Neuronal stem cell (in vitro differentiated cells): ENCODE measurements at regions not wholly inside any gene's neighbourhood (a gene's known extent, or its start where the extent isn't known, plus 50 kb on each side); places are given as distances from the start of the nearest gene placed in this dataset.
"Not testable (repeated sequence)": the region's sequence is repeated elsewhere in the genome, so short reads cannot be mapped to it uniquely, and the experiment has no call there.

Experiments
- DNase-seq: peaks from one replicate; pipeline ENCODE4 v3.0.0-alpha.2; 2013; ENCODE audit warnings: low spot score
- H2AFZ ChIP-seq: one replicate; pipeline ENCODE4 v1.6.1; 2013; ENCODE audit warnings: mild to moderate bottlenecking, low read length, inconsistent platforms
- H2AK5ac ChIP-seq: 2 replicates; pipeline ENCODE4 v1.6.1; 2013; ENCODE audit warnings: low read depth, mild to moderate bottlenecking, inconsistent platforms, low read length, moderate library complexity, mixed read lengths
- H2BK120ac ChIP-seq: 2 replicates; pipeline ENCODE4 v1.6.1; 2013; ENCODE audit warnings: low read depth, mild to moderate bottlenecking, inconsistent platforms, low read length, moderate library complexity, mixed read lengths
- H2BK12ac ChIP-seq: one replicate; pipeline ENCODE4 v1.6.1; 2013; ENCODE audit warnings: low read length, inconsistent platforms
- H2BK15ac ChIP-seq: 2 replicates; pipeline ENCODE4 v1.6.1; 2013; ENCODE audit warnings: mild to moderate bottlenecking, low read length, inconsistent platforms, mixed read lengths
- H2BK5ac ChIP-seq: one replicate; pipeline ENCODE4 v1.6.1; 2013; ENCODE audit warnings: inconsistent platforms, mild to moderate bottlenecking, low read length, moderate library complexity
- H3K14ac ChIP-seq: one replicate; pipeline ENCODE4 v1.6.1; 2013; ENCODE audit warnings: low read length, inconsistent platforms
- H3K18ac ChIP-seq: 2 replicates; pipeline ENCODE4 v1.6.1; 2013; ENCODE audit warnings: low read length, inconsistent platforms
- H3K23ac ChIP-seq: 2 replicates; pipeline ENCODE4 v1.6.1; 2013; ENCODE audit warnings: low read depth, mild to moderate bottlenecking, mixed read lengths, low read length, inconsistent platforms; ENCODE audit not compliant: poor library complexity
- H3K27ac ChIP-seq: replicated peaks from 3 replicates; pipeline ENCODE4 v1.5.1; 2013; ENCODE audit warnings: low read length, inconsistent platforms
- H3K27me3 ChIP-seq, 3 experiments: 2 replicates each; pipeline ENCODE4 v1.6.1; 2013; ENCODE audit warnings: low read length in 3 of 3, mild to moderate bottlenecking in 2 of 3, inconsistent platforms in 1 of 3, low read depth in 1 of 3, mixed read lengths in 1 of 3, moderate library complexity in 1 of 3; ENCODE audit not compliant: control insufficient read depth in 3 of 3, insufficient read depth in 3 of 3
- H3K36me3 ChIP-seq, 2 donors: replicated peaks in 1 of 2; 2 replicates each; pipeline ENCODE4 v1.6.1; 2013; ENCODE audit warnings: low read length in 2 of 2; ENCODE audit not compliant: control insufficient read depth in 2 of 2, insufficient read depth in 2 of 2
- H3K4ac ChIP-seq: 2 replicates; pipeline ENCODE4 v1.6.1; 2013; ENCODE audit warnings: inconsistent platforms, mild to moderate bottlenecking, low read length, moderate library complexity
- H3K4me1 ChIP-seq, 2 donors: 1 replicate in 1 of 2; 2 replicates in 1 of 2; pipeline ENCODE4 v1.6.1; 2013; ENCODE audit warnings: low read length in 2 of 2, low read depth in 1 of 2; ENCODE audit not compliant: control insufficient read depth in 2 of 2, insufficient read depth in 1 of 2
- H3K4me2 ChIP-seq: one replicate; pipeline ENCODE4 v1.6.1; 2013; ENCODE audit warnings: mild to moderate bottlenecking, low read length, inconsistent platforms; ENCODE audit not compliant: insufficient read depth, poor library complexity, severe bottlenecking
- H3K4me3 ChIP-seq, 2 donors: 2 replicates each; pipeline ENCODE4 v1.5.1; 2013; ENCODE audit warnings: low read length in 2 of 2, mild to moderate bottlenecking in 2 of 2, inconsistent platforms in 1 of 2, moderate library complexity in 1 of 2
- H3K79me1 ChIP-seq: one replicate; pipeline ENCODE4 v1.6.1; 2013; ENCODE audit warnings: low read depth, mild to moderate bottlenecking, inconsistent platforms, low read length, moderate library complexity
- H3K9ac ChIP-seq: one replicate; pipeline ENCODE4 v1.6.1; 2013; ENCODE audit warnings: mild to moderate bottlenecking, low read depth, low read length, inconsistent platforms; ENCODE audit not compliant: poor library complexity
- H3K9me3 ChIP-seq, 2 donors: replicated peaks in 1 of 2; 2 replicates each; pipeline versions ENCODE3 to v1.6.1; 2013; ENCODE audit warnings: low read length in 2 of 2, mild to moderate bottlenecking in 2 of 2, inconsistent platforms in 1 of 2, low read depth in 1 of 2, mixed read lengths in 1 of 2, moderate library complexity in 1 of 2; ENCODE audit not compliant: control insufficient read depth in 2 of 2, insufficient read depth in 1 of 2
- H4K8ac ChIP-seq: one replicate; pipeline ENCODE4 v1.6.1; 2013; ENCODE audit warnings: low read depth, mild to moderate bottlenecking, inconsistent platforms, low read length, moderate library complexity
- H4K91ac ChIP-seq: one replicate; pipeline ENCODE4 v1.6.1; 2013; ENCODE audit warnings: low read length, low read depth, mild to moderate bottlenecking, inconsistent platforms; ENCODE audit not compliant: poor library complexity
- WGBS, 2 donors: extraction: QIAGEN DNeasy Blood & Tissue Kit; methylation state at CpG; one replicate each; pipeline ENCODE4 v1.1.7; 2013; ENCODE audit warnings: missing lambda C conversion rate in 2 of 2, mixed read lengths in 1 of 2; ENCODE audit not compliant: insufficient read length in 2 of 2, insufficient replicate concordance in 1 of 2; ENCODE audit errors: extremely low coverage in 2 of 2; 5-methylcytosine and 5-hydroxymethylcytosine counted together

- Histone ChIP-seq H3K9ac (no peak overlapping the region), H3K4me3 (no peak overlapping the region), H4K8ac (no peak overlapping the region), H2BK12ac (no peak overlapping the region), H2AFZ (no peak overlapping the region), H3K79me1 (no peaks in the 10 kb centered on the region), H3K9me3 (peaks cover 0 to under 1% of the 10 kb centered on the region in 2 donors), H3K4me1 (no peaks in the 10 kb centered on the region), H3K18ac (no peak overlapping the region), H2BK120ac (no peak overlapping the region), H2BK5ac (no peak overlapping the region), H3K36me3 (peaks cover 17% of the 10 kb centered on the region in 2 donors), H3K14ac (no peak overlapping the region), H2BK15ac (no peak overlapping the region), H3K4ac (no peak overlapping the region), H2AK5ac (no peak overlapping the region), H3K23ac (no peak overlapping the region), H4K91ac (no peak overlapping the region), H3K27ac (no peak overlapping the region), H3K27me3 (no peaks in the 10 kb centered on the region), H3K4me2 (no peak overlapping the region)
- no peak for DNase-seq
- no CpG with 5 or more reads among the region's 3 CpGs for WGBS, 2 donors
These were observed 59.2 kb upstream of the CD99 start for GRCh38 chrX:2631743-2632532.

- not testable (repeated sequence) for H3K9ac ChIP-seq, H3K14ac ChIP-seq, H3K18ac ChIP-seq, H2BK120ac ChIP-seq, H4K8ac ChIP-seq, H3K4me1 ChIP-seq, H3K23ac ChIP-seq, H4K91ac ChIP-seq, H2AFZ ChIP-seq, H3K79me1 ChIP-seq, H3K9me3 ChIP-seq, H2BK5ac ChIP-seq, H3K27me3 ChIP-seq, H2BK15ac ChIP-seq, H3K4ac ChIP-seq, DNase-seq, H3K4me3 ChIP-seq, H3K4me2 ChIP-seq, H3K27ac ChIP-seq, H2AK5ac ChIP-seq, H2BK12ac ChIP-seq
- peaks cover 22% of the 10 kb centered on the region in 2 donors for H3K36me3 ChIP-seq
- WGBS, 2 donors: no CpG with 5 or more reads among the region's 6 CpGs
These were observed 60.0 kb upstream of the CD99 start for GRCh38 chrX:2630935-2631742.

- H2BK12ac ChIP-seq, H3K27me3 ChIP-seq, H3K4ac ChIP-seq, H3K14ac ChIP-seq, H3K4me2 ChIP-seq, H3K18ac ChIP-seq, H4K8ac ChIP-seq, H3K9ac ChIP-seq, H4K91ac ChIP-seq, H3K9me3 ChIP-seq, H3K27ac ChIP-seq, H2BK120ac ChIP-seq, H3K4me1 ChIP-seq, H2BK5ac ChIP-seq, H2AFZ ChIP-seq, H3K23ac ChIP-seq, H3K4me3 ChIP-seq, H2AK5ac ChIP-seq, H3K79me1 ChIP-seq, H2BK15ac ChIP-seq, DNase-seq: not testable (repeated sequence)
- peaks cover 22% of the 10 kb centered on the region in 2 donors for H3K36me3 ChIP-seq
- no CpG with 5 or more reads among the region's 5 CpGs for WGBS, 2 donors
These were observed 60.8 kb upstream of the CD99 start for GRCh38 chrX:2630008-2630934.
